Forelimb muscle (tissue), 1 donor: ENCODE measurements at regions not wholly inside any gene's neighbourhood (a gene's known extent, or its start where the extent isn't known, plus 50 kb on each side); places are given as distances from the start of the nearest gene placed in this dataset.
"Not testable (repeated sequence)": the region's sequence is repeated elsewhere in the genome, so short reads cannot be mapped to it uniquely, and the experiment has no call there.

Experiments used
- DNase-seq: peaks from one replicate; pipeline ENCODE4 v3.0.0-alpha.2; 2013; ENCODE audit warnings: low read depth

DNA sequence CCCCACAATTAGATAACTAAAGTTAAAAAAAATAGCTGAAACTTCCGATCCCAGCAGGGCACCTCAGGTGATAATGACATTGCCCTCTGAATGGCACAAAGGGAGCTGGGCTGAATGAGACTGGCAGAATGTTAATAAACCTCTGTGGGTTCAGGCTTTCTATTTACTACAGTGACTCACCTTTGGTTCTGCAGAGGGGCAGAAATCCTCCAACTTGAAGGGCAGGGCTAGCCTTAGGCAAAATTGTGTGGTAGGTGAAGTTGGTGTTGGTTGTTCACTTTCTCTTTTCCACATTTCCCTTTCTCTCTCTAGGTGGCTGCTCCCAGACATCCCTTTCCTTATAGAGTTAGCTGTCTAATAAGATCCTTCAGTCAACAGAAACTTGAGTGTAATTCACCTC lies 625.2 kb downstream of the EPM2A start:
- no peak for DNase-seq

DNA sequence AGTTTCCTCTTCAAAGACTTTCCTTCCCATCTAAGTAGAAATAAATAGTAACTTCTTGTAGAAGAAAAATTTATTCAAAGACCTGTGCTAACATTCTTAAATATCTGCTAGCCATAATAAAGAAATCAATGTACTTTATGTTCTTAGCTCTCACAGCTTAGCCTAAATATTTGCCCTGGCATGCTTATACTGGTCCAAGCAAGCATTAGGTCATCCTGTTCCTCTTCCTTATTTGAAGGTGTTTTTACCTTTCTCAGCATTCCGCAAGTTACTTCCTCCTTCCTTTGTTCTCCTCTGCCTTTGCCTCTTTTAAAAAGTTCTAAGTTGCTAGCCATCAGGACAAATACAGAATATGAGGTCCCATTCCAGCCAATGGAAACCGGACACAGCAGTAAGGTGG lies 623.9 kb downstream of the EPM2A start:
- DNase-seq = not testable (repeated sequence)

DNA sequence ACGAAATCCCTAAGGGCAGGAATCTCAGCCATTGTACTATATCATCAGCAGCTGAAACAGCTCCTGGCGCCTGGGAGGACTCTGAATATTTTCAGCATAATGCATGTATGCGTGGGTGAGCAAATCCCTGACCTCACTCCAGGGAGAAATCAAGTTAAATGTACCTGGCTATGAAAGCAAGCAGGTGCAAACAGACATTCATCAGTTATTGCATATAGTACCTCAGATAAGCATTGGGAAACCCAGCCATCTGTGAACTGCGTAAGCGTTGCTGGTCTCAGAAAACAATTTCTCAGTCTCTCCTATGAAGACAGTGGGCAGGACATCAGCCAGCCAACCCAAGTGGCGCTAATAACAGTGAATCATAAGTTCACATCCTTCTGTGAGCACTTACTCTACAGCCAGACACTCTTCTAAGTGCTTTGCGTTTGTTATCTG lies 622.6 kb downstream of the EPM2A start:
- peak; percentile 25 for DNase-seq

DNA sequence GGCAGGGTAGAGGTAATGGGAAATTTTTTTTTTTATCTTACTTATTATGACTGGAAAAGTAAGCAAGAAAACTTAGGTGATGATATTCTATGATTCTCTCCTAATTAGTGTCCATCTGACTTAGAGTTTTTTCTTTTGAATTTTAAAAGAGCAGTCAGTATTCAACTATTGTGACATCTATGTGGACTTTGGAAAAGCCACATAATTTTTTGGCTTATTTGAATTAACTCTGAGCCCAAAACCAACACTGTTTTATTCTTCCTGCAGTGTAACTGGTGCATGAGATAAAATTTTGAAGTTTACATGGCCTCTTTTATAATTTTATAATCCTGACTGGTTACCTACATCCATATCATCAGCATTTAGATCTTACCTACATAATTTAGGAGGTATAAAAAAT lies 619.7 kb downstream of the EPM2A start:
- DNase-seq = no peak

DNA sequence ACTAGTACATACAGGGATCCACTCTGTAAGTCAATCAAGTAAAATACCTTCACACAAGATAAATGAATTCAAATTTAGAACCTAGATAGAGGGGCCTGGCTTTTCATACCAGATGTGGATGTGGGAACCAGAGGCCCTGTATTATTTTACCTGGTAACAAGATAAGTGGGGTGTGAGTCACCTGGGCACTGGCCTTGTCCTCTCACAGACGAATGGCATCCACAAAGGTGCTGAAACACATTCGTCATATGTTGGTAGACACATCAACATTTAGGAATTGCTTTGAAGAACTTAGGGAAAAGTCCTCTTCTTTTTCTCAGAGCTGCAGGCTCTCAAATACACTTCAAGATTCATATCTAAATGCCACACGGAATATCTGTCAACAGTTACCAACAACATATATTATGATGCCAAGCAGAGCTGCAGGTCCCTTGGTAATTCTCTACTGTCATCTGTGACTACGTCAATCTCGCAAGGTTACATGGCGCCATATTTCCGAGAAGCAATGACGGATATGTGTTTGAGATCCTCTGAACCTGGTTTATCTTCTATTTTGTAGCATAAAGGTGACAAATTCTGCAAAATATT lies 618.6 kb downstream of the EPM2A start:
- no peak for DNase-seq

DNA sequence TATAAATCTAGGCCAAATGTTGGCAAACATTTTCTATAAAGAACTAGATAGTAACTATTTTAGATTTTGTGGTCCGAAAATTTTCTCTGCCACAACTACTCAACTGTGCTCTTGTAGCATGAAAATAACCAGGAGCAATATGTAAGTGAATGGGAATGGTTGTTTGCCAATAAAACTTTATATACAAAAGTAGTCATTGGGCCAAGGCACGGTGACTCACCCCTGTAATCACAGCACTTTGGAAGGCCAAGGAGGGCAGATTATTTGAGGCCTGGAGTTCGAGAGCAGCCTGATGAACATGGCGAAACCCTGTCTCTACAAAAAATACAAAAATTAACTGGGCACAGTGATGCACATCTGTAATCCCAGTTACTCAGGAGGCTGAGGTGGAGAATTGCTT lies 617.1 kb downstream of the EPM2A start:
- no peak for DNase-seq

DNA sequence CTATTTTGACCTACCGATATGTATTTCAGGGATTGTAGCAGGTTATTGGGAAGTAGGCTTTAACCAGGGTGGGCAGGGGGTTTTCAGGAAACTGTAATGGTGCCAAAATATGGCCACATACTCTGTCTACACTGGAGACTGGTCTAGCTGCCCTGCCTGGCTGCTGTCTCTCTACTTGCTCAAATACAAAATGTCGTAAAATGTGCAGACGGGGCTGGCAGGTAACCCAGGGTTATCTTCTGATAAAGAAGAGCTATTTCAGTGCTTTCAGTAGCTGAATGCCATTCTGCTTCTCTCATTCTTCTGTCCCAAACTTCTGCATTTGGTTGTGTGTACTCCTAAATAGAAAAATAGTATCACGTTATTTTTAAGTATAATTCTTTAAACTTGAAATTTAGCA lies 616.2 kb downstream of the EPM2A start:
- no peak for DNase-seq

DNA sequence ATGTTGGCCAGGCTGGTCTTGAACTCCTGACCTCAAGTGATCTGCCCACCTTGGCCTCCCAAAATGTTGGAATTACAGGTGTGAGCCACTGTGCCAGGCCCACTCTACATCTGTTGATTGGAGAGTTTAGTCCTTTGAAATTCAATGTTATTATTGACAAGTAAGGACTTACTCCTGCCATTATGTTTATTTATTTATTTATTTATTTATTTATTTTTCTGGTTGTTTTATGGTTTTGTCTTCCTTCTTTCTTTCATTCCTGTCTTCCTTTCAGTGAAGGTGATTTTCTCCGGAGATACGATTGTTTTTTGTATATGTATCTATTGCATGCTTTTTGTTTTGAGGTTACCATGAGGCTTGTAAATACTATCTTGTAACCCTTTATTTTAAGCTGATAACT lies 602.6 kb downstream of the EPM2A start:
- DNase-seq = no peak

DNA sequence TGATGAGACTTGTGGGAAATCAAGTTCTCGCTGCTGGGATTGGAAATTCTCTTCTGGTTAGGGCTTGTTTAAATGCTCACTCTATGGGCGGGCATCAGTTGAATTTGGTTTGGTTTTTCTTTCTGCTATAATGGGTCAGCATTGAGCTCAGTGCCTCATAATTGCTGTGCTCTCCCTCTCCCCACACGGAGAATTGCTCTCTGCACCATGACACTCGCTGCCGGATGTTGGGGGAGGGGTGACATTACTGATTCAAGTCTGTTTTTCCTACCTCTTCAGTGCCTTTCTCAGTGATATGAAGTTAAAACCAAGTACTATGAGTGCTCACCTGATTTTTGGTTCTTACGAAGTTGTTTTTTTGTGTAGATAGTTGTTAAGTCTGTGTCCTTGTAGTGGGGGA lies 599.6 kb downstream of the EPM2A start:
- DNase-seq = no peak

DNA sequence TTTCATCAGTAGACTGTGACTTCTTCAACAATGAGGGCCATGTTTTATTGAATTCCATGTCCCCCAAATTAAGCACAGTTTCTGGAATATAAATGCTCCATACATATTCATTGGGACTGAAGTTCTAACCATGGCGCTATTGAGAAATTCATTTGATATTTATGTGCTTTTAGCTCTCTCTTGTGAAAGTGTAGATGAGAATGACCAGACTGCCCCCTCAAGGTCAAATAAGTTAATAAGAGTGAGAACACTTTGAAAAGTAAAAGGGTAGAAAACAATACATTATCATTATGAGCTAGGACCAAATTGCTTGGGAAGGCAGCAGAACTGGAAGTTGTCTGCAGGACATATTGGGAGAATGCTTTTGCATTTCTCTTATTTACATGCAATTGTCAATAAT lies 597.9 kb downstream of the EPM2A start:
- DNase-seq = no peak

DNA sequence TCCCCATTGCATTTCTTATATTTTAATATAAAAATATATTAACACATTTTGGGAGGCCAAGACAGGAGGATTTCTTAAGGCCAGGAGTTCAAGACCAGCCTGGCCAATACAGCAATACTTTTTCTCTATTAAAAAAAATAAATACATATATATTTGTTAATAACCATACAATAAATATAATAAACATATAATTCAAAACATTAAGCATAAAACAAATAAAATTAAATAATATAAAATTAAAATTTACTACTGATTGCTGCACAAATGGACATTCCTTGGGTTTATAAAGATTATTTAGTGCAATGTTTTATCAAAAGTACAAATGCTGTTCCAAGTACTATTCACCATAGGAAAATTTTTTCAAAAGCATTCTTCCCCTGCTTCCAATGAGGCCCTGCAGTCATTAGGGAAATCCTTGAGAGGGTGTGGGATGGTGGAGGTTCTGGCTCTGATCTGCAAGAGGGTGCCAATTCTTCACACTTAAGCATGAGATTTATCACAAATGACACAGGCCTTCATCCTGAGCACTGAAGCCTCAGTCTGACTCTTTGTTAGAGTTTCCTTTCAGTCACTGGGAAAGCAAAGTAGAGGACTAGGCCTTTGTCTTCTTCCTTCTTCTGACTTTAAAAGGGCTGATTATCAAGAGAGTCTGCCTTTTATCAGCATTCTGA lies 596.7 kb downstream of the EPM2A start:
- DNase-seq = no peak

DNA sequence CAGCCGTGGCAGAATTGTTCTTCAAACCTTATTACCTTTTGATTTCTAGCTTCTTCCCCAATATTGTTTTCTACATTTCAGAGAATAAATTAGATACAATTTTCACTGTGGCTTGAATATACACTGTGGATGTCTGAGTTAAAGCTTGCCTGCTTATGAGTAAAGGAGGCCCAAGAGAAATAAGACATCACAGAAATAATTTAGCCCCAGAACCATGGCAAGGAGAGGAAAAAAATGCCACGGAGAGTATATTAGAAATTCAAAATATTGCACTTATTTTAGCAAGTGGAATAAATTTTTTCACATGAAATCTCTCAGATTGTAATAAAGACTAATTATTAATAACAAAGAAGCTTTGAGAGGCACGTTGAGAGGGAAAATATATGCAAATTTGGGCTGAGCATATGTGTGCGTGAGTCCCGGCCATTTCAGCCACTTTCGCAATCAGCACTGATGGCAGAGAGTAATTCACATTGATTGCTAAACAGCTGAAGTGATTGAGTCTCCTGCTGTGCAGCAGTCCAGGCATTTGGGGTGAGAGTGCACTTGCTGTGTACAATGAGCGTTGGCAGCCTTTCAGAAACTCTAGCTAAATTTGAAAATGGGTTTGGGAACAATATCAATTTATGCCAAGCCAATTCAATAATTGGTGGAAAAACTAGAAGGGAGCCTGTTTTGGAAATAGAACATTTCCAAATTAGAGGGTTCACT lies 596.0 kb downstream of the EPM2A start:
- no peak for DNase-seq

DNA sequence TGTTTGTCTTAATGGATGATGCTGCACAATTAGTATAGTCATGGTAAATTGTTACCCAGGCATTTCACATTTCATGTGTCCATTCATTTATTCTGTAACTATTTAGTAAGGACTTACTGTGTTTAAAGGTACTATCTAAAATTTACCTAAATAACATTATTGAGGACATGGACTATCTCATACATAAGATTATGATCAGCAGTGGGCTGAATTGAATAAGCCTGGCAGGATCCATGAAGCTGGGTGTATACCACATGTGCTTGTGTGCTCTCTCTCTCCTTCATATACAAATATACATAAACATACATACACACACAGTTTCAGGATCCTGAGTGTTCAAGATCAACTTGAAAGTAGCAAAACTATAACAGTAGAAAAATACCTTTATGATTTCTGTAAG lies 595.4 kb downstream of the EPM2A start:
- DNase-seq = no peak

DNA sequence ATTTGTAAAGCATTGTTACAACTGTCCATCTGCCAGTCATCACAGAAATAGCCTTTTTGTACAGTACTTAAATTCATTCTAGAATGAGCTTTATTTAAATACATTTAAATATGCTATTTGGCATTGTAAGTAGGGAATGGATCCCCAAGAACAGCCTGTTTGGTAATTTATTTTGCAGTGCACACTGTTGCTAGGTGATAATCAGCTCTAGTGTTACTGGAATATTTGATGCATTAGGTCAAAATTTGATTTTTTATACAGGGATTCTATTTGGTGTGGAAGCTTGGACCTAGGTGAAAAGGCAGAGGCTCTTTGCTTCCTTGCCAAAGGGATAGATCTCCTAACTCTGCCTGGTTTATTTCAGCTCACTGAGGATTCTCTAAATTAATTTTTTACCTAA lies 593.7 kb downstream of the EPM2A start:
- DNase-seq = no peak

DNA sequence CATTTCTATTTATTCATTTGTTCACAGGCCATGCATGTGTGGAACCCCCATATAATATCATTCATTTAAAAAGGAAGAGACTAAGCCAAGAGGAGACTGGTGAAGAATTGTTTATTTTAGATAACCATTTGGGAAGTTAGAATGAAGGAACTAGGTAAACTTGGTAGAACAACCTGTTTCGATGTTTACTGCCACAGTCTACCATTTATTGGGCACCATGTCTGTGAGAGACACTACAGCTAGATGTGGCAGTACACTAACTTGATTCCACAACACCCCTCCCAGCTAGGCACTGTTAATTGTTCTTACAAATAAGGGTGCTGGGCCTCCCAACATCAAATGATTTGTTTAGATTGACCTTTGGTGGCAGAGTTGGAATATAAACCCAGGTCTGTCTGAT lies 592.4 kb downstream of the EPM2A start:
- no peak for DNase-seq

DNA sequence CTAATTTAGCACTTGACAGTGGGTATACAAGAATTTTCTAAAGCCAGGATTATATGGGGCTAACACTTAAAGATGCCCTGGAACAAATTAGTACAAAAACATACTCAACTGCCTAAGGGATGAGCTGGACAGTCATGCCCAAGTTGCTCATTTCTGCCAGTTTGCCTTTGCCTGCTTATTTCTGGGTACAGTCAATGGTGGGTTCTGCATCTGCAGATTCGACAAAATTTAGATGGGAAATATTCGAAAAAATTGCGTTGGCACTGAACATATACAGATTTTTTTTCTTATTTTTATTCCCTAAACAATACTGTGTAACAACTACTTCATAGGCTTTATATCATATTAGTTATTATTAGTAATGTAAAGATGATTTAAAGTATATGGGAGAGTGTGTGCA lies 591.9 kb downstream of the EPM2A start:
- DNase-seq = no peak

DNA sequence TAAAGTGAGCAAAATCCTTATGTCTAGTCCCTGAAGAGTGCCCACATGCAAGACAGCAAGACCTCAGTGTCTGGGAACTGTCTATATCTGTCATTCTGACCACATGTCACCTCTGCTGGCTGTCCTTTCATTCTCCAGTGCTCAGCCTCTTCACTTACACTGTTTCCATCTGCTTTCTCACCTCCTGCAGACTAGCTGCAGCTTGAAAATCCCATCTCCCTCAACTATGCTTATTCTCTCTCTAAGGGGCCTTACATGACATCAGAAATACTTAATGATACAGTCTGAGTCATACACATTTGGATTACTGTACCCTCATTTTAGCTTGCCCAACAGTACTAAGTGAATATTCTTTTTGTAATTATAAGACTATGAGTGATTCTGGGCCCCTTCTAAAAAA lies 587.8 kb downstream of the EPM2A start:
- DNase-seq = no peak

DNA sequence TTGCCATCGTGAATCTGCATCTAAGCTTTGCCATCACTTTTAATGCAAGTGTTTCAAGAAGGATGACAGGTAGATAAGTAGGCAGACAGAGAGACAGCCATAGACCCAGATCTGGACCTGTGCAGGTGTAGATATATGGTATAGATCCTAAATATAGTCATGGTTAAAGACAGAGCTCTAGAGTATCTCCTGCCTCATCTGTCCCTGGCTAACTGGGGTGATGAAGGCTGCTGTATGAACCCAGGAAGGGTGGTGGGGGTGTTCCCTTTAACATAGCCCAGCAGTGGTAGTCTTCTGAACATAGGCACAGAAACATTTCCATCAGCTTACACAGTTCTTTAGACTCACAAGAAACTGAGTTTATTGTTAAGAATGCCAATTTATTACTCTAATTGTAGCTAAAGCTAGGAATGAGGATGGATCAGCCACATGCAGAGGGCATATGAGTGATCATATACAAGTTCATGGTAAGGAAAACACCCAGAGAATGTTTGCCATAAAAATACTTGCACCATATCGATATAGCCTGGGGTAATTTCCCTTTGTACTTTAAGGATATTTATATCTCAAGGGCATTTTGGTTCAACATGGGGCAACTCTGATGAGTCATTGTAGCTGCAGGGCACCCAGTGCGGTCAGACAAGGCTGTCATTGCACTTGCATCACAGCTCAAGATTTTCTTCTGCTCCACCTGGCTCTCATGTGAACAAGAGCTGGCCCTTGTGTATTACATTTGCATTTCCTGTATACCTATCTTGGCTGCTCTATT lies 587.2 kb downstream of the EPM2A start:
- DNase-seq = no peak

DNA sequence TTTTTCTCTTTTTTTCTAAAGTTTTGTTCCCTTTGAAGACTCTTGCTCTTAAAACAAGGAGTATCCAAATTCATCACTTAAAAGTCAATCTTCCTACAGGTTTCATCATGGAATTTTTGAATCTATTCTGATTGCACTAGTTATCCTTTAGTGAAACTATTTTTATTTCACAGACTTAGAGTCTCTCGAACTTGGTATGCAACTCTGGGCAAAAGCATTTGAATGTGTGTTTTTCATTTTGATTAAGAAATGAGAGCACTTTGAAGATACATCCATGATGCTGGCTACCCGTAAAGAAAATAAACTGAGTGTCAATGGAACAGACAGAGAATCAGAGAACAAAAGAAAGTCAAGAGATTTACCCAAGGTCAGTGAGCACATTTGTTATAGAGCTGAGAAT lies 586.5 kb downstream of the EPM2A start:
- no peak for DNase-seq

DNA sequence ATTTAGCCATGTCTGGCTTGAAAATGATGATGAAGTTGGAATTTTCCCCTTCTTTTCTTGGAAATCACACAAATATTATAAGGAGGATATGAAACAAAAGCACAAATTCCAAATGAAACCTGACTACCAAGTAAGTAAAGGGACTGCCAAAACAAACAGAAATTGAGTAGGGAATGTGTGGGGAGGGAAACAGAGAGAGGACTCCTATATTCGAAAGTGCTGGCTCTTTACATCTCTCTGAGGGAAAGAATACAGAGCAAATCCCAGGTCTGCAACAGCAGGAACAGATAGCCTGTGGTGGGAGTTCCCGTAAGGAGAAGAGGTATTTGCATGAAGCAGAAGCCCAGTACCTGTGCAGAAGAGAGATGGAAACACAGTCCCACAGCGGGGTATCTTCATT lies 583.7 kb downstream of the EPM2A start:
- no peak for DNase-seq

DNA sequence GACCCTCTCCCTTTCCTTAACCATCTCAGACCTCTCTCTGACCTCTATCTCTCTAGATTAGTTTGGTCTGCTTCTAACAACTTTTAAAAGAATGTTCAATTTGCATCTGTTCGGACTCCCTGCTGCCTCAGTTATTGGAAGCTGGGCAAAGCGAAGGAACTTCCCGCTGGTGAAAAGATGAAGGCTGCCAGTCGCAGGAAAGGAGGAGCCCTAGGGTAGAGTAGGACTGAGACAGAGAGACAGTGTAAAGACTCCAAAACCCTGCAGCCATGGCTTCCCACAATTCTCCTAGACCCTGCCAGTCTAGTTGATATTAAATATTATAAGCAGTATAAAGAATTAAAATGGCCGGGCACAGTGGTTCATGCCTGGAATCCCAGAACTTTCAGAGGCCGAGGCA lies 581.8 kb downstream of the EPM2A start:
- no peak for DNase-seq

DNA sequence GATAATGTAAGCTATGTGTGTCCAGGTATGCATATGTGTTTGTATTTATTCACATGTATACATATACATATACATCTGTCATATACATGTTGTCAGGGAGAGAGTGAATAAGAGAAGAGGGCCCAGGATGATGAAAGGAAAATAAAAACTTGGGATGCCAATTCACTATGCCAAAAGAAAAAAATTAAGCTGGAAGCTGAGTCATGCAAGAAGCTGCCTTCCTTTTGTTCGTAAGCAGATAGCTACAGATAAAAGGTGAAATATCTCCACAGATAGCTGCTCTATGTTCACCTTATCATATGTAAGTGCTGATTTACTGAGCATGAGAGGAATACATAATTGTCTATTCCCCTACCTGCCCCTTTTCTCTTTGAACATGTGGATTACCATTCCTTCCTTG lies 579.9 kb downstream of the EPM2A start:
- DNase-seq = no peak
